C1 segment of cervical spinal cord (tissue), 14 donors: ENCODE measurements at regions not wholly inside any gene's neighbourhood (a gene's known extent, or its start where the extent isn't known, plus 50 kb on each side); places are given as distances from the start of the nearest gene placed in this dataset.
"Not testable (repeated sequence)": the region's sequence is repeated elsewhere in the genome, so short reads cannot be mapped to it uniquely, and the experiment has no call there.

Experiments used
- DNase-seq, 14 donors: peaks; one replicate each; lab custom pipeline; 2025; lab: John Stamatoyannopoulos, UW

GRCh38 chr4:111136438-111136837, 513.6 kb upstream of the PITX2 start:
- no peak for DNase-seq

- DNase-seq: no peak
Observed at GRCh38 chr4:111136967-111137366, 514.1 kb upstream of the PITX2 start.

GRCh38 chr4:111143510-111143909, 520.6 kb upstream of the PITX2 start:
- DNase-seq: no peak

- DNase-seq: no peak
Observed at GRCh38 chr4:111154934-111155333, 532.1 kb upstream of the PITX2 start.

GRCh38 chr4:111164556-111164955, 541.7 kb upstream of the PITX2 start:
- DNase-seq: not testable (repeated sequence)

GRCh38 chr4:111174331-111174730, 551.5 kb upstream of the PITX2 start:
- no peak for DNase-seq

GRCh38 chr4:111178231-111178630, 555.4 kb upstream of the PITX2 start:
- no peak for DNase-seq

- no peak for DNase-seq
Observed at GRCh38 chr4:111187108-111187507, 564.2 kb upstream of the PITX2 start.

- DNase-seq: no peak
Observed at GRCh38 chr4:111198446-111198845, 575.6 kb upstream of the PITX2 start.

- DNase-seq: no peak
Observed at GRCh38 chr4:111204797-111205196, 581.9 kb upstream of the PITX2 start.

- DNase-seq: no peak
Observed at GRCh38 chr4:111208970-111209369, 586.1 kb upstream of the PITX2 start.

- DNase-seq: no peak
Observed at GRCh38 chr4:111209706-111210105, 586.8 kb upstream of the PITX2 start.

GRCh38 chr4:111210595-111210994, 587.7 kb upstream of the PITX2 start:
- DNase-seq: no peak

- no peak for DNase-seq
Observed at GRCh38 chr4:111213531-111213930, 590.7 kb upstream of the PITX2 start.

GRCh38 chr4:111214371-111214770, 591.5 kb upstream of the PITX2 start:
- no peak for DNase-seq

- DNase-seq: no peak
Observed at GRCh38 chr4:111215755-111216154, 592.9 kb upstream of the PITX2 start.

GRCh38 chr4:111216791-111217190, 593.9 kb upstream of the PITX2 start:
- DNase-seq: no peak

GRCh38 chr4:111221371-111221770, 598.5 kb upstream of the PITX2 start:
- DNase-seq: no peak

- DNase-seq: no peak
Observed at GRCh38 chr4:111228396-111228795, 605.5 kb upstream of the PITX2 start.

- DNase-seq: no peak
Observed at GRCh38 chr4:111228874-111229273, 606.0 kb upstream of the PITX2 start.

GRCh38 chr4:111230265-111230664, 607.4 kb upstream of the PITX2 start:
- no peak for DNase-seq

- no peak for DNase-seq
Observed at GRCh38 chr4:111231281-111231680, 608.4 kb upstream of the PITX2 start.

GRCh38 chr4:111234939-111235338, 612.1 kb upstream of the PITX2 start:
- DNase-seq: no peak

- no peak for DNase-seq
Observed at GRCh38 chr4:111263836-111264235, 641.0 kb upstream of the PITX2 start.

- no peak for DNase-seq
Observed at GRCh38 chr4:111266937-111267336, 644.1 kb upstream of the PITX2 start.
